ENCODE measurements at regions not wholly inside any gene's neighbourhood (a gene's known extent, or its start where the extent isn't known, plus 50 kb on each side); places are given as distances from the start of the nearest gene placed in this dataset.

- TF ChIP-seq KAT2B (IDR thresholded peaks at IDR 0.05; ENCODE audit: borderline replicate concordance, low read depth, low read length), result no peak
- TF ChIP-seq SMC3 (IDR thresholded peaks at IDR 0.05; ENCODE audit: low read length), result peak; percentile 36; the same call in 1 of the 2 replicates
- no peak for TF ChIP-seq ZNF709 (CRISPR knock-in tag; IDR thresholded peaks at IDR 0.05)
- TF ChIP-seq, protein P1, sequence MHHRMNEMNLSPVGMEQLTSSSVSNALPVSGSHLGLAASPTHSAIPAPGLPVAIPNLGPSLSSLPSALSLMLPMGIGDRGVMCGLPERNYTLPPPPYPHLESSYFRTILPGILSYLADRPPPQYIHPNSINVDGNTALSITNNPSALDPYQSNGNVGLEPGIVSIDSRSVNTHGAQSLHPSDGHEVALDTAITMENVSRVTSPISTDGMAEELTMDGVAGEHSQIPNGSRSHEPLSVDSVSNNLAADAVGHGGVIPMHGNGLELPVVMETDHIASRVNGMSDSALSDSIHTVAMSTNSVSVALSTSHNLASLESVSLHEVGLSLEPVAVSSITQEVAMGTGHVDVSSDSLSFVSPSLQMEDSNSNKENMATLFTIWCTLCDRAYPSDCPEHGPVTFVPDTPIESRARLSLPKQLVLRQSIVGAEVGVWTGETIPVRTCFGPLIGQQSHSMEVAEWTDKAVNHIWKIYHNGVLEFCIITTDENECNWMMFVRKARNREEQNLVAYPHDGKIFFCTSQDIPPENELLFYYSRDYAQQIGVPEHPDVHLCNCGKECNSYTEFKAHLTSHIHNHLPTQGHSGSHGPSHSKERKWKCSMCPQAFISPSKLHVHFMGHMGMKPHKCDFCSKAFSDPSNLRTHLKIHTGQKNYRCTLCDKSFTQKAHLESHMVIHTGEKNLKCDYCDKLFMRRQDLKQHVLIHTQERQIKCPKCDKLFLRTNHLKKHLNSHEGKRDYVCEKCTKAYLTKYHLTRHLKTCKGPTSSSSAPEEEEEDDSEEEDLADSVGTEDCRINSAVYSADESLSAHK (CRISPR knock-in tag; IDR thresholded peaks at IDR 0.05; ENCODE audit: borderline replicate concordance), result no peak
- TF ChIP-seq CCDC6 (CRISPR knock-in tag; IDR thresholded peaks at IDR 0.05), result no peak
These were observed 334.5 kb downstream of the SMAD2 start (continued) for GRCh38 chr18:47595831-47596501.

DNA sequence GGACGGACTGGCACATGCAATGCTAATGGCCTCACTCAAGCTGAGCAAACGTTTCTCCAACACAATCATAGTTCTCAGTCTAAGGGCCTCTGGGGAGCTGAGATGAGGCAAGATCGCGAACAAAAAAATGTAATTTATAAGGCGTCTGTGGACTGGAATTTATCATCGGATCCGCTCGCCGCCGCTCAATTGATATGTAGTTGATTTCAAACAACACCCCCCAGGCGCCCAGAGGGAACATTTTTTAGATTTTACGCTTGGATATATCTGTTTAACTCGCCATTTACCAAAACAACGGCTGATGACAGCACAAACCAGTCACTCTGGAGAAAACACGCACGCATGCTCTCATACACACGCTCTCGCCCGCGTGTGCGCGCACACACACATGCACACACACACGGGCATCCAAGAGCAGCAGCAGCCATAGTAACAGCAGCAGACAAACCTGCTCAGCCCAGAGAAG is 335.8 kb downstream of the SMAD2 start:
- in situ Hi-C loops (cut with HindIII; ENCODE audit: extremely low pct_ligation_motif_present, low pct_unique_long_range_greater_than_20kb) (loop anchor here (5.0 kb wide), 1 partner anchor 153 kb away; no protein-coding TSS in a partner anchor), intact Hi-C loops (cut with micrococcal nuclease; ENCODE audit: unreplicated experiment) (no loop called here)
- POLR2A ChIA-PET, result no interaction called here
- no peak overlapping the region for H3K27ac ChIP-seq (ENCODE audit: extremely low read length, insufficient read depth, low read length)
- no peak overlapping the region for H3K4me3 ChIP-seq (replicated peaks in 1 of 3; ENCODE audit: insufficient read depth in 1 of 3, low read depth in 2 of 3, low read length in 3 of 3)
- ATAC-seq, result no peak
- no peak overlapping the region for H3K9ac ChIP-seq (ENCODE audit: insufficient read depth, low read depth, low read length)
- CTCF ChIA-PET (ENCODE audit: low intra/inter-chr PET ratio, low total read pairs), result interaction anchor here (2.8 kb wide), 1 partner anchor 154 kb away, joined by 50 read pairs; no protein-coding TSS in a partner anchor
- TF ChIP-seq MYNN (CRISPR knock-in tag; IDR thresholded peaks at IDR 0.05; ENCODE audit: low read depth), result no peak
- TF ChIP-seq MATR3 (CRISPR knock-in tag; IDR thresholded peaks at IDR 0.05), result no peak
- TF ChIP-seq PLSCR1 (CRISPR knock-in tag; IDR thresholded peaks at IDR 0.05; ENCODE audit: borderline replicate concordance), result no peak
- no peak for TF ChIP-seq ZBTB43 (CRISPR knock-in tag; conservative IDR thresholded peaks at IDR 0.05)
- TF ChIP-seq ZNF501 (CRISPR knock-in tag; IDR thresholded peaks at IDR 0.05), result no peak
- no peaks in the 10 kb centered on the region for H4K20me1 ChIP-seq (ENCODE audit: insufficient read depth, low read length)
- no TSS peak for BruUV-seq (replicated peaks)
- no peak overlapping the region for H3K4me2 ChIP-seq (ENCODE audit: low read depth, low read length)
- H3K36me3 ChIP-seq (replicated peaks in 1 of 2; ENCODE audit: control insufficient read depth in 1 of 2, insufficient read depth in 2 of 2, low read length in 2 of 2), result no peaks in the 10 kb centered on the region
- DNase-seq (ENCODE audit: low spot score), result no peak
- FAIRE-seq, result no peak
- WGBS (ENCODE audit: low lambda C conversion rate), result 64% methylated on average over 23 of the region's 23 CpGs
- no peak overlapping the region for H2AFZ ChIP-seq (ENCODE audit: low read length)
- peaks cover 2 to 42% of the 10 kb centered on the region in 2 experiments; a peak in 4 of 5 replicates for H3K27me3 ChIP-seq (ENCODE audit: control insufficient read depth in 1 of 2, insufficient read depth in 2 of 2, low read length in 2 of 2)
- H3K79me2 ChIP-seq (ENCODE audit: insufficient read depth, low read length), result no peaks in the 10 kb centered on the region
- H3K4me1 ChIP-seq (ENCODE audit: insufficient read depth, low read length), result no peaks in the 10 kb centered on the region
- no peaks in the 10 kb centered on the region for H3K9me3 ChIP-seq (ENCODE audit: low read length)
